CD4-positive, alpha-beta T cell treated with Interferon gamma for 1 hour (primary cell): ENCODE measurements at regions not wholly inside any gene's neighbourhood (a gene's known extent, or its start where the extent isn't known, plus 50 kb on each side); places are given as distances from the start of the nearest gene placed in this dataset.
"Not testable (repeated sequence)": the region's sequence is repeated elsewhere in the genome, so short reads cannot be mapped to it uniquely, and the experiment has no call there.

ENCODE experiments used
- DNase-seq: peaks from one replicate; pipeline ENCODE4 v3.0.0-alpha.2; 2020

DNA sequence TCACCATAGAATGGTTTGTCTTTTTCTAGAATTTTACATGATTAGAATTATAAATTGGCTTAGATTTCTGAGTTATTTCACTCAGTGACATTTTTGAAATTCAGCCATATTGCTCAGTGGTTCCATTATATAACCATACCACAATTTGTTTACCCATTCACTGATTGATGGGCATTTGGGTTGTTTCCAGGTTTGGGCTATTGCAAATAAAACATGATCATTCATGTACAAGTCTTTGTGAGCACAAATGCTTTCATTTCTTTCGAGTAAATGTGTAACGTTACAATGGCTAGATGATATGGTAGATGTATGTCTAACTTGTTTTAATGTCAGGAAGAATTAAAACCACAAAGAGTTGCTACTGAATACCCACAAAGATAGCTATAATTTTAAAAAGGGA lies 279.9 kb upstream of the TARS1 start:
- no peak for DNase-seq

DNA sequence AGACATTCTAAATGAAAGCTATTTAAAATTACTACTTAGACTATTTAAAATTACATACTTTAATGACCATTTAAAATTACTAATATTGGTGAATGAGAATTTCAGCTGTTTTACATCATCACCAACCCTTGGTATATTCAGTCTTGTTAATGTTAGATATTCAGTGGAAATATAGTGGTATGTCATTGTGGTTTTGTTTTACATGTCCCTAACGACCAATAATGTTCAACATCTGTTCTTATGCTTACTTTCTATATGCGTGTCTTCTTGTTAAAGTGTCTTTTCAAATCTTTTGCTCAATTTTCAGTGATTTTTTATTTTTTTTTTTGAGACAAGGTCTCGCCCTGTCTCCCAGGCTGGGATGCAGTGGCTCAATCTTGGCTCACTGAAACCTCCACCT lies 279.3 kb upstream of the TARS1 start:
- no peak for DNase-seq

DNA sequence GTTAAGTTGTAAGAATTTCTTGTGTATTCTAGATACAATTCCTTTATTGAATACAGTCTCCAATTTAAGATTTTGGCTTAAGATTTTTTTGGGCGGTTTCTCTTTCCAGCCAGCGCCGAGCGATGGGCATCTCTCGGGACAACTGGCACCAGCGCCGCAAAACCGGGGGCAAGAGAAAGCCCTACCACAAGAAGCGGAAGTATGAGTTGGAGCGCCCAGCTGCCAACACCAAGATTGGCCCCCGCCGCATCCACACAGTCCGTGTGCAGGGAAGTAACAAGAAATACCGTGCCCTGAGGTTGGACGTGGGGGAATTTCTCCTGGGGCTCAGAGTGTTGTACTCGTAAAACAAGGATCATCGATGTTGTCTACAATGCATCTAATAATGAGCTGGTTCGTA lies 278.7 kb upstream of the TARS1 start:
- DNase-seq = no peak

DNA sequence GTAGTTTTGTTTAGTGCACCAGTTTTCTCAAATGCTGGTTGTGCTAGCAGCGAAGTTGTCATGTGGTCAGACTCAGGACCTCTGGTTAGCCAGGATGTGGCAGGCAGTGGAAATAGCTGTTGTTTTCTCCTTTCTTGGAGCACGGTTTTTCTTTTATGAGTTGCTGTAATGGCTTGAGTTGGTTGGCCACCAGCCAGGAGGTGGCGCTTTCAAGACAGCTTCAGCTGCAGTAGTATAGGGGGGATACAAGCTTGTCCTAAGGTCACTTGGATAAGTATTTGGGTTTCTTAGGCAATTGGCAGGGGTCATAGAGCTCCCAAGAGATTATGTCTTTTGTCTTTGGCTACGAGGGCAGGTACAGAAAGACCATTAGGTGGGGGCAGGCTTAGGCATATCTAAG lies 274.2 kb upstream of the TARS1 start:
- DNase-seq = no peak

DNA sequence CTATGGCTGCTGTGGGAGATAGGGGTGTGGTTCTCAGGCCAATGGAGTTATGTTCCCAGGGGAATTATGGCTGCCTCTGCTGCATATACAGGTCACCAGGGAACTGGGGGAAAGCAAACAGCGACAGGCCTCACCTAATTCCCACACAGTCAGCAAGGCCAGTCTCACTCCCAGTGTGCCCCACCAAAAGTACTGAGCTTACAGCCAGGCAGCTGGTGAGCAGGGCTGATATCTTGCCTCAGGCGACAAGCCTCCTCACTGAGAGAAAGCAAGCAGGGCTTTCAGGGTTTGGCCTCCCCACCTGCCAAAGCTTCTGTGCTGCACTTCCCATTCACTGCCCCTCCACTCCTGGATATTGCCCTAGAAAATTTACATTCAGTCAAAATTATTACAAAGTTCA lies 273.8 kb upstream of the TARS1 start:
- DNase-seq = no peak

DNA sequence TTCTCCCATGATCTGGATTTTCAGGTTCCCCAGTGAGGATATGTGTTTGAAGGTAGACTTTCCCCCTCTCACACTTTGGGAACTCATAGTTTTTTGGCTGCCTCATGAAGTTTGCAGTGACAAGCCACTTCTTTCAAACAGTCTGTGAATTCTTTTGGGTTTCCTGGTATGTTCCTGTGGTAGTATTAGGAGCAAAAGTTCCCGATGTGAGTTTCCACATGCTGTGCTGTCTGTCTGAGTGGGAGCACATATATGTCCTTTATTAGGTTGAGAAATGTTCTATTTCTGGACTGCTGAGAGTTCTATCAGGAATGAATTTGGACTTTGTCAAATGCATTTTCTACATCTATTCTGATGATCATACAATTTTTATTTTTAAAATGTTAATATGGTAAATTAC lies 273.2 kb upstream of the TARS1 start:
- DNase-seq = no peak

DNA sequence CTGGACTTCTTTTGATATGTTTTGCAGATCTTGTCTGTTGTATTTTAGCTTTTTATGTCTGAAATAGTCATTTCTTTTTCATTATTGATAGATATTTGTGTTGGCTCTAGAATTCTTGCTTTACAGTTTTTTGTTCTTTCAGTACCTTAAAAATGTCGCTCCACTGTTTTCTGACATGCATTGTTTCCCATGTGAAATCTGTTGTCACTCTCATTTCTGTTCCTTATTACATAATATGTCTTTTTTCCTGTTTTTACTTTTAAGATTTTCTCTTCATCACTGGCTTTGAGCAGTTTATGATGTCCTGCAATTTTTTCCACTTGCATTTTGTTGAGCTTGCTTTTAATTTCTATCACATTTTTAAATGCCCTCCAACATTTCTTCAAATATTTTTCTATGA lies 270.4 kb upstream of the TARS1 start:
- DNase-seq = no peak

DNA sequence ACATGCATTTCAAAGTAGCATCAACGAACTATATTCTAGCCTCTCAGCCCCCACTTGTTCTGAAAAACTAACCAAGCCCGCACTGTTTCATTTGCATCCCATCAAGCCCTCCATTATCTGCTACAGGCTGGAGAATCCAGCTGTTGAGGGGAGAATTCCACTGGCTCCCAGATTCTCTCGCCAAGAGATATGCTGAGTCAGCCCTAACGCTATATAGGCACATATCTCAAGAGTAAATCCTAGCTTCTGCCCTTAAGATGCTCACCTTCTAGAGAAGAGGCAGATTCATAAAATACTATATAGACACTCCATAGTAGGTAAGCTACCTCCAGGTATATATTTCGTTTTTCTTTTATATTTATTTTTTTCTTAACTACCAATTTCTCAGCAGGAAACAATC lies 266.4 kb upstream of the TARS1 start:
- DNase-seq = no peak

DNA sequence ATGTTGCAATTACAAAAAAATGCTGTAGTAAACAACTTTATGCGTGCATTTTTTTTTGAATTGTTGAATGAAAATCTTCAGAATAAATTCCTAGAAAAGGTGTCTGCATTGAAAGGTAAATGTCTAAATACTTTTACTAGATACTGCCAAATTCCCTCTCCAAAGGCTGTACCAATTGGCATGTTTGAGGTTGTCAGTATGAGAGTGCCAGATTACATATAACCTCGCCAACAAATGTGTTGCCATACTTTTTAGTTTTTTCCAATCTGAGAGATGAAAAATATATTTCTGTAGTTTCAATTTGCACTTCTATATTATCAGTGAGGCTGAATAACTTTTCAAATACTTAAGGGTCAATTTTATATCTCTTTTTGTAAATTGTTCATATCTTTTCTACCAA lies 261.5 kb upstream of the TARS1 start:
- DNase-seq = no peak

DNA sequence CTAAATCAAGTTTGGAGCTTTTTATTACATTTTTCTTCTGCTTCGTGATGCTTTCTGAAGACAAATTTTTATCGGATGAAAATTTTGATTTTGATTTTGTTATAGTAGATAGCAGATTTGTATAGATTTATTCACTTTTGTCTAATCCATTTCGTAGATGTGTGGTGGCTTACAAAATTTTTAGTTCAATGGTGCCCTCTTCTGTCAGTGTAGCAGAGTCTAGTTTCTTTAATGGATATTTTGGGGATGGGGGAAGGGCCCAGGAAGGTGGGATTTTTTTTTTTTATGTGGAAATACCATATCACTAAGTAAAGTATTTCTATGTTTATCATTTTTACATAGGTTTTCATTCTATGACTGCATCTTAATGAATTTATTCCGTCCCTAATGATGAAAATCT lies 259.9 kb upstream of the TARS1 start:
- DNase-seq = no peak

DNA sequence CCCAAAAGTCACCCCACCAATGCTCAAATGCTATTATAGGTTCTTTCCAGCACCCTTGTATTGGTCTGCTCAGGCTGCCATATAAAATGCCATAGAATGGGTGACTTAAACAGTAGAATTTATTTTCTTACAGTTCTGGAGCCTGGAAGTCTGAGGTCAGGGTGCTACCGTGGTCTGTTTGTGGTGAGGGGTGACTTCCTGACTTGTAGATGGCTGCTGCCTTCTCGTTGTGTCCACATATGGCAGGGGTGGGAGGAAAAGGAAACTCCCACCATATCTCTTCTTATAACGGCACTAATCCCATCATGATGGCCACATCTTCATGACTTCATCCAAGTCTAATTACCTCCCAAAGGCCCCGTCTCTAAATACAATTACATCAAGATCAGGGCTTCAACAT lies 257.8 kb upstream of the TARS1 start:
- no peak for DNase-seq

DNA sequence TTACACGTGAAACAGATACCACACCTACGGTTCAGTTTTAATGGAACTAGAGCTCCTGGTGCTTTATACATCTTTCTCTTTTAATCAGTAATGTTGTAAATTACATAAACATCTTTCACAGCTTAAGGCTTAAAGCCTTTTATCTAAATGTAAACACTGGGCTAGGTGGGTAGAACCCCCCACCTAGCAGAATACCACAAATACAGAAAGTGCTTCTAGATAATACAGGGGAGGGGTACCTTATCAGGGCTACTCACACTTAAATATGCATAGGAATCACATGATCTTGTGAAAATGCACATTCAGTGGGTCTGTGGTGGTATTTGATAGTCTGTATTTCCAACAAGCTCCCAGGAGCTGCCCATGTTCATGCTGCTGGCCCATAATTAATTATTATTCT lies 256.4 kb upstream of the TARS1 start:
- DNase-seq = no peak

DNA sequence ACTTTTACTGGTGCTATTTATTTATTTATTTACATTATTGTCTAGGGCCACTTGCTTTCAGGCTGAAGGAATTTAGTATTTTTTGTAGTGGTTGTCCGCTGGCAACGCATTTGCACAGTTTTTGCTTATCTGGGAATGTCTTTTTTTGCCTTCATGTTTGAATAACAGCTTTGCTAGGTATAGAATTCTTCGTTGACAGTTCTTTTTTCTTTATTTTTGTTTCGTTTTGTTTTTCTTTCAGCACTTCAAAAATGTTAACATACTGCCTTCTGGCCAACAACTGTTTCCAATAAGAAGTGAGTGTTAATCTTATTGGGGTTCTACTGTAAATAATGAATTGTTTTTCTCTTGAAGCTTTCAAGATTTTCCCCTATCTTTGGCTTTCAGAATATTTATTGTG lies 252.7 kb upstream of the TARS1 start:
- no peak for DNase-seq

DNA sequence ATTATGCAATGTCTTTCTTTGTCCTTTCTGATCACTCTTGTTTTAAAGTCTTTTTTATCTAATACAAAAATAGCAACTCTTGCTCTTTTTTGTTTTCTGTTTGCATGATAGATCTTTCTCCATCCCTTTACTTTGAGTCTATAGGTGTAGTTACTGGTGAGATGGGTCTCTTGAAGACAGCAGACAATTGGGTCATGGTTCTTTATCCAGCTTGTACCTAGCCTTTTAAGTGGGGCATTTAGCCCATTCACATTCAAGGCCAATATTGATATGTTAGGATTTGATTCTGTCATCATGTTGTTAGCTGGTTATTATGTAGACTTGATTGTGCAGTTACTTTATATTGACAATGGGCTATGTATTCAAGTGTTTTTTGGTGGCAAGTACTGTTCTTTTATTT lies 245.9 kb upstream of the TARS1 start:
- no peak for DNase-seq

DNA sequence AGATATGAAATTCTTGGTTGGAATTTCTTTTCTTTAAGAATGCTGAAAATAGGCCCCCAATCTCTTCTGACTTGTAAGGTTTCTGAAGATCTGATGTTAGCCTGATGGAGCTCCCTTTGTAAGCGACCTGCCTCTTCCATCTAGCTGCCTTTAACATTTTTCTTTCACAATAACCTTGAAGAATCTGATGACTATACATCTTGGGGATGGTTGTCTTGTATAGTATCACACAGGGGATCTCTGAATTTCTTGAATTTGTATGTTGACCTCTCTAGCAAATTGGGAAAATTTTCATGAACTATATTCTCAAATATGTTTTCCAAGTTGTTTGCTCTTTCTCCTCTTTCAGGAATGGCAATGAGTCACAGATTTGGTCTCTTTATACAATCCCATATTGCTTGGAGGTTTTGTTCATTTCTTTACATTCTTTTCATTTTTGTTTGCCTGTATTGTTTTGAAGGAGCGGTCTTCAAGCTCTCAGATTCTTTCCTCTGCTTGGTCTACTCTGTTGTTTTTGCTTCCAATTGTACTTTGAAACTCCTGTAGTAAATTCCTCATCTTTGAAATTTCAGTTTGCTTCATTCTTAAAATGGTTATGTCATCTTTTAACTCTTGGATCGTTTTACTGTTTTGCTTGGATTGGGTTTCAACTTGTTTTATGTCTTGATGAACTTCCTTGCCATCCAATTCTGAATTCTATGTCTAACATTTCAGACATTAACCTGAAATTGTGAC lies 245.2 kb upstream of the TARS1 start:
- DNase-seq = no peak

DNA sequence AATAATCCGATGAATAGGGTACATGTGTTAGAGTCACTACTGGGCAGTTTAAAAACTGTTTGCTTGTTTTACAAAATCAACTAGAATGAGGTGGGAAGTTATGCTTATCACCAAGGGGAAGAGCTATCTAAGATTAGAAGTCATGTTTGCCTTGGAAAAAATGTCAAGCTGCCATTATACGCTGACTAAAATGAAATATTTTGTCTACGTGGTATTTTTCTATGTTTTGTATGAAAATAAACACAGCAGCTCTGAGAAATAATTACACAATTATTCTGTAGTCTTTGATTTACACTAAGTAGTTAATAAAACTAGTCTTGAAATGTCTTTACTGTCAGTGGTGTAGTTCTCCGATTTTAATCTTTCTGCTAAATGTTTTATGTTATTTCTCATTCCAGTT lies 241.9 kb upstream of the TARS1 start:
- no peak for DNase-seq

DNA sequence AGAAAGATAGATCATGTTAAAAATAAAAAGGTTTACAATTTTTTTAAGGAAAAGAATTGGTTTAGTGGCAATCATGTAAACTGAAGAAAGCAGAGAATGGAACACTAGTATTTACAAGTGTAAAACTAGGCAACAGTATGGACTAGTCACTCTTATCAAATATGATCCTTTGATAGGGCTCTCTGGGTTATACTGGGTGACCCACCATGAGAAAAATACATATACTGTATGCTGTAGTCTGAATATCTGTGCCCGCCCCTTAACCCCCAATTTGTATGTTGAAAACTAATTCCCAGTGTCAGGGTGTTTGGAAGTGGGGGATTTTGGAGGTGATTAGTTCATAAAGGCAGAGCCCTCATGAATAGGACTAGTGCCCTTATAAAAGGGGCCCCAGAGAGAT lies 236.8 kb upstream of the TARS1 start:
- DNase-seq = no peak

DNA sequence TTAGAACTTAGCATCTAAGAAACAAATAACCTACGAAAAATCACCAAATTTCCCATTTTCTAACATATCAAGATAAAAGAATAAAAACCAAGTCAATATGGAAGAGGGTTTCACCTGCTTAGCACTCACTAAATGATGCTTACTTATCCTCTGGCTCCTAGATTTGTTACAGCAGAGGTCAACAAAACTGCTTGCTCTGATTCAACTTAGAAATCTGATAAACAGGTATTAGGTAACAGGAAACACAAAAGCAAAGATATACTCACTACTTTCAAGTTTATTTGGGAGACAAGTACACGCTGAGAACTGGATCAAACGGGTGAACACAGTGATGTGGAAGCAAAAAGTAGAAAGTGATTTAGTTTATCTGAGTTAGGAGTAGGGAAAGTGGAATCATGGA lies 235.7 kb upstream of the TARS1 start:
- DNase-seq = no peak

DNA sequence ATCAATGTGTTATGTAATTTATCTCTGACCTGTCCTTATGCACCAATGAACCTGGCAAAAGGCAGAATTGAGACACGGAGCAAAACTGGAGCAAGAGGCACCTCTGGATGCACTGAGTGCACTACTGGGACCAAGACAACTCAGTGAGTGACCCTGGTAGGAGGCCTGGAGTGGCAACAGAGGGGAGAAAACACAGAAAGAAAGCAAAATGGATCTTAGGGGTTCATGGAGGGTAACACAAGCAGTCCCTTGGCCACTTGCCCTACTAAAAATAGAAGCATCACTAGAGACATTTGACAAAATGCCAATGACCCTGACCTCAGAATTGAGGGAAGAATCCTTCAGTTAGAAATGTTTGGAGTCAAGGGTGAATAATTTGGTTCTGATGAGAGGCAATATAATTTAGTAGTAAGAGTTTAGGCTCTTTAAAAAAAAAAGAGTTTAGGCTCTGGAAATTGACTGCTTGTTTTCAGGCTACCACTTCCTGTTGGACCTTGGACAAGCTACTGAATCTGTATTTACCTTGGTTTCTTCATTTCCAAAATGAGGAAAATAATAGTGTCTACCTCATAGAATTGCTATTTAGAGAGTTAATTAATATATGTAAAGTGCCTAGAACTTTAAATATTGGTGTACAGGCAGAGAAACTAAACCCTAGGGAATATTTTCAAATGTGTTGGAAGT lies 234.9 kb upstream of the TARS1 start:
- DNase-seq = no peak

DNA sequence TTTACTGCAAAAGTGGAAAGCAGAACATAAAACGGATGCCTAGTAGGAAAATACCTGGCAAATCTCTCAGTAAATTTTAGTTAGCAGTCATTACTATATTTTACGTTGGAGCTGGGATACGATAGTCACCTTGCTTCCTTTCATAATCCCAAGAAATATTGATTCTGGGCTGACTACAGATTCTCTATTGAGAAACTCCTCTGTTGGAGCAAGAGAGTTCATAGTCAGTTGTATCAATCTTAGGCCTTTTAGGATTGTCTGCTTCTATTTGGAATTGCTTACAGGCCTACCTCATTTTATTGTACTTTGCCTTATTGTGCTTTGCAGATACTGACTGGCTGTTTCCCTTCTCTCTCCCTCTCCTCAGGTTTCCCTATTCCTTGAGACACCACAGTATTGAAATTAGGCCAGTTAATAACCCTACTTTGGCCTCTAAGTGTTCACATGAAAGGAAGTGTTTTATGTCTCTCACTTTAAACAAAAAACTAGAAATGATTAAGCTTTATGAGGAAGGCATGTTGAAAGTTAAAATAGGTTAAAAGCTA lies 233.7 kb upstream of the TARS1 start:
- no peak for DNase-seq

DNA sequence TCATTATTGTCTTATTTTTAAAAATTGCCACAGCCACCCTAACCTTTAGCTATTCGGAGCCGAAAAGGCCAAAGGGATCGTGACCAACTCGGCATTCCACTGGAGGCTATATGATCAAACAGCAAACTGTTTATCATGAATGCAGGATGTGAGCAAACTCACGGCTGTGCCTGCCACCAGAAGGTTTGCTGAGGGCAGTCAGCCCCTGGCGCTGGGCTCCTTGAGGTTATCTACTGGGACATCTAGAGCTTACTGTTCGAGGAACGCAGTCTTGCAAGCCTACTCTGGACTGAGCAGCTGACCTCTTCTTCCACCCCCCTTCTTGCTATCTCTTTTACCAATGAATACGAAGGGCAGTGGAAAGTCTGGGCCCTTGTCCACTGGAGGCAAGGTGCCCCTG lies 231.5 kb upstream of the TARS1 start:
- DNase-seq = no peak

DNA sequence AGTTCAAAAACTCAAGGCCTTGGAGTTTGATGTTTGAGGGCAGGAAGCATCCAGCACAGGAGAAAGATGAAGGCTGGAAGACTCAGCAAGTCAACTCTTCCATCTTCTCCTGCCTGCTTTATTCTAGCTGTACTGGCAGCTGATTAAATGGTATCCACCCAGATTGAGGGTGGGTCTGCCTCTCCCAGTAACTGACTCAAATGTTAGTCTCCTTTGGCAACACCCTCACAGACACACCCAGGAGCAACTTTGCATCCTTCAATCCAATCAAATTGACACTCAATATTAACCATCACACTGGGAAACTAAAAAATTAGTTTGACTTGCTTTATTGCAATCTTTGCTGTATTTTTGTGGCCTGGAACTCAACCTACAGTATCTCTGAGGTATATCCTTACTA lies 230.5 kb upstream of the TARS1 start:
- not testable (repeated sequence) for DNase-seq

DNA sequence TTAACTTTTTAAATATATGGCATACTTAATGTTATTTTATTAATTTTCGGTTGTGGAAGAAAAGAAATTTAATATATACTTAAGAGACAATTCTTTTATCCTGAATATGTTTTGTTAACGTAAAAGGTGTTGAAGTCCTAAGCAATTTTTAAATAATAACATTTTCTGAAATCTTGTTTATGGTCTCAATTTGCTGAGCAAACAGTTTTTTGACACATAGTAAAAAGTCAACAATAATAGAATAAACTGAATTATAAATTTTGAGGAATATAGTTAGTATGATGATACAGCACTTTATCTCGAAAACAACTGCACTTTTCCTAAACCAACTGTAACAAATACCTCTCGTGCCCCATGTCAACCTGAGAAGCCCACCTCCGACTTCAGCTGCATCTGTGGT lies 229.8 kb upstream of the TARS1 start:
- DNase-seq = no peak

DNA sequence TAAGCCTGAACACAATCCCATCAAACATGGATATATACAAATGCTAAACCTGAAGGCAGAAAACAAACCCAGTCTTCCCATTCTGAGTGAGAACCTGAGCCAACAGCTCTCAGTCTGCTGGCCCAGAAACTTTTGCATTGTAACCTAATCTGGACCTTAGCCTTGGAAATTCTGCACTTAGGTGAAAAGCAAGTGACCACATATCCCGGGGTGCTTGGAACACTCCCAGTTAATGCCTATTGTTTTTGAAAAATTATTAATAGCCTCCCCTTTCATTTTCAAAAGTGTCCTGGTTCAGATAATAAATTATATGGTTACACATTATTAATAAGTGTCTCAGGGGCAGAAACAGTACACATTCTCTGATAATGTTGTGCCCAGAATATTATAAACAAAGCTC lies 228.3 kb upstream of the TARS1 start:
- DNase-seq = no peak

DNA sequence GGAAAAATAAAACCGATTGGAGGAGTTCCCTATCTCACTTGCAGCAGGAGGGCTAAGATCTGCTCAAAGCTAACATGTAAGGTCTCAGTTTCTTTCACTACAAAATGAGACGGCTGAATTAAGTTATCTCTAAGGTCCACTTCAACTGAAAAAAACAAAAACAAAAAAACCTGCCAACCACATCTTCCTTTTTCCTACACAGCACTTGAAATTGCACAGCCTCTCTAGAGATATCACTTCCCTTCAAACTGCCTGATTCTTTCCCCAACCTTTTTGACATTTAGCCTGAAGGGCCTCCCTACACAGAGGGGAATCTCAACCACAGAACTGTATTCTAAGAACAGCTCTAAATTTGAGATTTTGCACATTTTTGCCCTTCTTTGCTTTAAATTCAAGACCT lies 227.9 kb upstream of the TARS1 start:
- DNase-seq = no peak
